GM12878 (cell line): ENCODE measurements at regions not wholly inside any gene's neighbourhood (a gene's known extent, or its start where the extent isn't known, plus 50 kb on each side); places are given as distances from the start of the nearest gene placed in this dataset.

Experiments used
- ATAC-seq: fragments of 200-7000 bp; cut with Tn5 transposase; 3 replicates; pipeline ENCODE4 v1.9.1; 2020; ENCODE audit warnings: mild to moderate bottlenecking, moderate library complexity
- BruUV-seq: library from RNA; stranded (reverse); fragments of 400-500 nt; replicated peaks from 2 replicates; lab custom pipeline; 2021; lab: Mats Ljungman, UMichigan
- CTCF ChIA-PET: fragments of 300-600 bp; sonication (Branson Sonifier 250); formaldehyde crosslinking; extraction: SDS; loops from one replicate; lab custom pipeline; 2021; ENCODE audit warnings: inconsistent platforms; lab: Yijun Ruan, JAX
- POLR2A ChIA-PET: fragments of 350-600 bp; formaldehyde crosslinking; extraction: SDS; loops from one replicate; lab custom pipeline; 2021; ENCODE audit warnings: inconsistent platforms; lab: Charles Lee
- RAD21 ChIA-PET: fragments of 300-600 bp; sonication (Branson Sonifier 250); formaldehyde crosslinking; loops from one replicate; lab custom pipeline; 2023; ENCODE audit warnings: antibody characterized with exemption; ENCODE audit not compliant: unreplicated experiment; lab: Charles Lee
- SMC1A ChIA-PET: fragments of 300-600 bp; sonication (Branson Sonifier 250); formaldehyde crosslinking; loops from one replicate; lab custom pipeline; 2023; ENCODE audit not compliant: unreplicated experiment, uncharacterized antibody; lab: Charles Lee
- DNase-seq: peaks from one replicate; pipeline ENCODE4 v3.0.0-alpha.2; 2011; ENCODE audit warnings: low read depth, low spot score
- FAIRE-seq: peaks from 3 replicates; lab custom pipeline; 2011; peaks lifted over from hg19 to GRCh38; lab: Jason Lieb, UNC
- H2AFZ ChIP-seq: 2 replicates; pipeline ENCODE4 v1.6.0; 2011; ENCODE audit warnings: low read depth, low read length, control low read depth; ENCODE audit not compliant: control insufficient read depth
- H3K27ac ChIP-seq: 2 replicates; pipeline ENCODE4 v1.5.1; 2011; ENCODE audit warnings: control low read depth; ENCODE audit not compliant: control insufficient read depth, insufficient read depth
- H3K27me3 ChIP-seq, 2 experiments: replicated peaks in 1 of 2; 2 replicates each; pipeline versions ENCODE4 v1.6.0 to v1.6.1; 2011; ENCODE audit warnings: low read length in 1 of 2; ENCODE audit not compliant: control insufficient read depth in 2 of 2, insufficient read depth in 2 of 2
- H3K36me3 ChIP-seq, 2 experiments: 2 replicates each; pipeline ENCODE4 v1.5.1; 2011; ENCODE audit warnings: low read length in 1 of 2; ENCODE audit not compliant: control insufficient read depth in 2 of 2, insufficient read depth in 2 of 2
- H3K4me1 ChIP-seq: 2 replicates; pipeline ENCODE4 v1.6.1; 2011; ENCODE audit warnings: mild to moderate bottlenecking, low read length, moderate library complexity, mixed read lengths; ENCODE audit not compliant: control insufficient read depth, insufficient read depth
- H3K4me2 ChIP-seq: 2 replicates; pipeline ENCODE4 v1.6.0; 2011; ENCODE audit warnings: control low read depth; ENCODE audit not compliant: control insufficient read depth, insufficient read depth
- H3K4me3 ChIP-seq: fragments of 200-600 bp; sonication (generic); 2 replicates; pipeline ENCODE4 v1.5.1; 2016
- H3K79me2 ChIP-seq: 2 replicates; pipeline ENCODE4 v1.6.0; 2011; ENCODE audit warnings: low read length; ENCODE audit not compliant: control insufficient read depth, insufficient read depth
- H3K9ac ChIP-seq: 2 replicates; pipeline ENCODE4 v1.8.0; 2011; ENCODE audit warnings: low read length, control low read depth, mixed read lengths; ENCODE audit not compliant: control insufficient read depth, insufficient read depth
- H3K9me3 ChIP-seq: replicated peaks from 3 replicates; pipeline ENCODE4 v1.5.1; 2011; ENCODE audit warnings: mild to moderate bottlenecking, low read length; ENCODE audit not compliant: control insufficient read depth, insufficient read depth
- H4K20me1 ChIP-seq: 2 replicates; pipeline ENCODE4 v1.6.0; 2011; ENCODE audit not compliant: control insufficient read depth, insufficient read depth
- ASH2L ChIP-seq: fragments of 300-600, 200-600 bp; sonication (generic); IDR thresholded peaks from 2 replicates; pipeline ENCODE4 v1.6.1; 2017; ENCODE audit warnings: low read depth, mild to moderate bottlenecking, borderline replicate concordance
- CBX3 ChIP-seq: fragments of 200-600 bp; sonication (generic); IDR thresholded peaks from 2 replicates; pipeline ENCODE4 v1.6.1; 2016; ENCODE audit warnings: low read depth, borderline replicate concordance
- CHD1 ChIP-seq: IDR thresholded peaks from 2 replicates; pipeline ENCODE4 v1.6.1; 2012; ENCODE audit warnings: low read depth, low read length, improper control_type of control experiment
- CHD4 ChIP-seq: fragments of 200-600 bp; sonication (generic); IDR thresholded peaks from 2 replicates; pipeline ENCODE4 v1.6.1; 2016; ENCODE audit warnings: mild to moderate bottlenecking
- CTCF ChIP-seq, 3 experiments: IDR thresholded peaks in 2 of 3; conservative IDR thresholded peaks in 1 of 3; 2 replicates each; pipeline ENCODE4 v1.5.1; 2011; ENCODE audit warnings: low read depth in 3 of 3, low read length in 3 of 3, mild to moderate bottlenecking in 3 of 3, control low read depth in 2 of 3, moderate library complexity in 2 of 3, inconsistent platforms in 1 of 3, mixed read lengths in 1 of 3; ENCODE audit not compliant: control insufficient read depth in 2 of 3, insufficient read depth in 1 of 3; ENCODE audit errors: extremely low read depth in 1 of 3
- GATAD2B ChIP-seq: fragments of 450-650 bp; conservative IDR thresholded peaks from 2 replicates; pipeline ENCODE4 v1.6.1; 2017; ENCODE audit warnings: low read depth, mild to moderate bottlenecking, moderate library complexity
- JUND ChIP-seq: IDR thresholded peaks from 2 replicates; pipeline ENCODE4 v1.6.1; 2012; ENCODE audit warnings: low read depth, mild to moderate bottlenecking, low read length, improper control_type of control experiment, moderate library complexity
- MTA2 ChIP-seq: fragments of 450-650 bp; IDR thresholded peaks from 2 replicates; pipeline ENCODE4 v1.6.1; 2016; ENCODE audit warnings: low read depth, mild to moderate bottlenecking, moderate library complexity
- NFXL1 ChIP-seq: fragments of 450-650 bp; IDR thresholded peaks from 2 replicates; pipeline ENCODE4 v1.6.1; 2017; ENCODE audit warnings: antibody characterized with exemption, mild to moderate bottlenecking, borderline replicate concordance
- NR2C1 ChIP-seq: fragments of 450-650 bp; IDR thresholded peaks from 2 replicates; pipeline ENCODE4 v1.6.1; 2017; ENCODE audit warnings: antibody characterized with exemption, mild to moderate bottlenecking, moderate library complexity
- RAD21 ChIP-seq: IDR thresholded peaks from 2 replicates; pipeline ENCODE4 v1.6.1; 2011; ENCODE audit warnings: mild to moderate bottlenecking, low read depth, low read length, moderate library complexity; ENCODE audit not compliant: insufficient read depth
- SMC3 ChIP-seq: IDR thresholded peaks from 2 replicates; pipeline ENCODE4 v1.6.1; 2011; ENCODE audit warnings: low read length, improper control_type of control experiment, borderline replicate concordance
- STAT3 ChIP-seq: IDR thresholded peaks from 2 replicates; pipeline ENCODE4 v1.6.1; 2011; ENCODE audit warnings: low read depth, low read length, improper control_type of control experiment
- ZNF217 ChIP-seq: fragments of 450-650 bp; IDR thresholded peaks from 2 replicates; pipeline ENCODE4 v1.6.1; 2017; ENCODE audit warnings: antibody characterized with exemption, mild to moderate bottlenecking
- in situ Hi-C: fragments of 300-500 bp; cut with MboI; formaldehyde crosslinking; loops from 9 replicates; pipeline ENCODE4 v1.14.3; 2018; ENCODE audit warnings: mixed read lengths
- intact Hi-C: fragments of 100-400 bp; cut with micrococcal nuclease; formaldehyde crosslinking; loops from one replicate; pipeline ENCODE4 v1.14.2; 2022; ENCODE audit not compliant: unreplicated experiment
- TF ChIP-seq, protein P1 (sequence below): fragments of 450-650 bp; formaldehyde crosslinking; IDR thresholded peaks from 2 replicates; pipeline ENCODE4 v1.4.0; 2022; ENCODE audit warnings: mild to moderate bottlenecking, moderate library complexity

DNA sequence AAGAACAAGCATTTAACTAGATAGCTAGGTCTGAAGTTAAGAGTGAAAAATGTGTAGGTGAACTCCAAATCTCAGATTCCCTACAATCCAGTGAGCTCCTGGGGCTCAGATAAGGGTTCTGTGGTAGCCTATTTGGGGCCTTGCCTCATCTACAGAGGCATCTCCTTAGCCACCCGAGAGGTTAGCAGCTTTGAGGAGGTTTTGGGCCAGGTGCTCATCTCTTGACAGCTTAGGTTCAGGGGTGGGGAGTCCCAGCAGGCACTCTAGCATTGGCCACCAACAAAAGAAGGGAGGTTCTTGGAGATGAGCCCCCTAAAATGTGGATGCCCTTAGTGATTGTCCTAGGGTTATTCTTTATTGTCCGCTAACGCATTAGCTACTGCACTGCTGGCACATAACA is 184.4 kb upstream of the B3GAT1 start (continued):
- TF ChIP-seq MTA2: no peak

DNA sequence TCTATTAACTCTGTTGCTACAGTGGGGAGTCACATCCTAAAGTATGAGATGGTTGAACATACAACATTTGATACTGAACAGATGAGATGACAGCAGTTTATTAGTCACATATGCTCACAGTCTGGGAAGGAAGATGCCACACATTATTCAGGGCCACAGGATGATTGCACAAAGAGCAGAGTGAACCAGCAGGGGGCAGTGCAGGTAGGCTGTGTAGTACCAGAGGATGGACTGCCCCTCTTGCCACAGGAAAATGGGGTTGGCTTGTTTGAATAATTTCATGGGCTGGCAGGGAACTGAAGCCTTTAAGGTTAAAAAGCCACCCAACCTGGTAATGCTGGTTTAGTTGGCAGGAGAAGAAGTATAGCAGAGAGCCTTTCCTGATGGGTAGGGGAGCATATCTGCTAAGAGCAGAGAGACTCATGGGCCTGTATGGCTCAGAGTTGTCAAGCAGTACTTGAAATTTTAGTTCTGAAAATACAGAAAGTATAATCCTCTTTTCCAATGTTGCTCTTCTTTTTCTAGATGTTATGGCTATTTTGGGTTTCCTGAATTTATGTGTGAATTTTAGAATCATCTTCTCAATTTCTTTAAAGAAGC is 180.4 kb upstream of the B3GAT1 start:
- DNase-seq (no peak), ATAC-seq (peak; percentile 86), FAIRE-seq (peak; percentile 76)
- CTCF ChIA-PET: interaction anchor here (0.9 to 1.0 kb wide), 2 partner anchors 12 to 16 kb away, joined by 3 to 4 read pairs; no protein-coding TSS in a partner anchor
- POLR2A ChIA-PET: no interaction called here
- no peaks in the 10 kb centered on the region; the same call in 1 of the 2 replicates for H3K4me1 ChIP-seq
- no peaks in the 10 kb centered on the region for H3K36me3 ChIP-seq
- H3K27ac ChIP-seq: no peak overlapping the region
- 0 out of 4 replicates have a peak, but pooled peaks cover 0 to under 1% of the 10 kb centered on the region in 2 experiments for H3K27me3 ChIP-seq
- SMC1A ChIA-PET: no interaction called here
- TF ChIP-seq JUND (no peak), ZNF217 (no peak), GATAD2B (no peak), CTCF (IDR thresholded peaks at IDR 0.05 in 2 of 3, conservative IDR thresholded peaks at IDR 0.05 in 1 of 3; ENCODE audit: control insufficient read depth in 2 of 3, extremely low read depth in 1 of 3, insufficient read depth in 1 of 3, low read depth in 3 of 3, low read length in 3 of 3) (peak; percentile 48 to 63 (median 61)), CHD1 (no peak), SMC3 (peak; percentile 32; the same call in 1 of the 2 replicates), NR2C1 (no peak), NFXL1 (no peak), ASH2L (no peak), RAD21 (peak; percentile 38), CBX3 (no peak), CHD4 (no peak), STAT3 (no peak)
- TF ChIP-seq, protein P1, sequence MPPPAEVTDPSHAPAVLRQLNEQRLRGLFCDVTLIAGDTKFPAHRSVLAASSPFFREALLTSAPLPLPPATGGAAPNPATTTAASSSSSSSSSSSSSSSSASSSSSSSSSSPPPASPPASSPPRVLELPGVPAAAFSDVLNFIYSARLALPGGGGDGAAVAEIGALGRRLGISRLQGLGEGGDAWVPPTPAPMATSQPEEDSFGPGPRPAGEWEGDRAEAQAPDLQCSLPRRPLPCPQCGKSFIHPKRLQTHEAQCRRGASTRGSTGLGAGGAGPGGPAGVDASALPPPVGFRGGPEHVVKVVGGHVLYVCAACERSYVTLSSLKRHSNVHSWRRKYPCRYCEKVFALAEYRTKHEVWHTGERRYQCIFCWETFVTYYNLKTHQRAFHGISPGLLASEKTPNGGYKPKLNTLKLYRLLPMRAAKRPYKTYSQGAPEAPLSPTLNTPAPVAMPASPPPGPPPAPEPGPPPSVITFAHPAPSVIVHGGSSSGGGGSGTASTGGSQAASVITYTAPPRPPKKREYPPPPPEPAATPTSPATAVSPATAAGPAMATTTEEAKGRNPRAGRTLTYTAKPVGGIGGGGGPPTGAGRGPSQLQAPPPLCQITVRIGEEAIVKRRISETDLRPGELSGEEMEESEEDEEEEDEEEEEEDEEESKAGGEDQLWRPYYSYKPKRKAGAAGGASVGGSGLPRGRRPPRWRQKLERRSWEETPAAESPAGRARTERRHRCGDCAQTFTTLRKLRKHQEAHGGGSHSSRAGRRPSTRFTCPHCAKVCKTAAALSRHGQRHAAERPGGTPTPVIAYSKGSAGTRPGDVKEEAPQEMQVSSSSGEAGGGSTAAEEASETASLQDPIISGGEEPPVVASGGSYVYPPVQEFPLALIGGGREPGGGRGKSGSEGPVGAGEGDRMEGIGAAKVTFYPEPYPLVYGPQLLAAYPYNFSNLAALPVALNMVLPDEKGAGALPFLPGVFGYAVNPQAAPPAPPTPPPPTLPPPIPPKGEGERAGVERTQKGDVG: no peak
- H3K4me2 ChIP-seq: no peak overlapping the region
- H4K20me1 ChIP-seq: no peaks in the 10 kb centered on the region
- no peaks in the 10 kb centered on the region for H3K9me3 ChIP-seq
- in situ Hi-C loops: no loop called here
- intact Hi-C loops: no loop called here
- RAD21 ChIA-PET: no interaction called here
- no TSS peak for BruUV-seq
- no peak overlapping the region for H3K9ac ChIP-seq
- no peak overlapping the region for H3K4me3 ChIP-seq
- H2AFZ ChIP-seq: no peak overlapping the region
- H3K79me2 ChIP-seq: no peaks in the 10 kb centered on the region
